ENCODE measurements at regions not wholly inside any gene's neighbourhood (a gene's known extent, or its start where the extent isn't known, plus 50 kb on each side); places are given as distances from the start of the nearest gene placed in this dataset.

DNA sequence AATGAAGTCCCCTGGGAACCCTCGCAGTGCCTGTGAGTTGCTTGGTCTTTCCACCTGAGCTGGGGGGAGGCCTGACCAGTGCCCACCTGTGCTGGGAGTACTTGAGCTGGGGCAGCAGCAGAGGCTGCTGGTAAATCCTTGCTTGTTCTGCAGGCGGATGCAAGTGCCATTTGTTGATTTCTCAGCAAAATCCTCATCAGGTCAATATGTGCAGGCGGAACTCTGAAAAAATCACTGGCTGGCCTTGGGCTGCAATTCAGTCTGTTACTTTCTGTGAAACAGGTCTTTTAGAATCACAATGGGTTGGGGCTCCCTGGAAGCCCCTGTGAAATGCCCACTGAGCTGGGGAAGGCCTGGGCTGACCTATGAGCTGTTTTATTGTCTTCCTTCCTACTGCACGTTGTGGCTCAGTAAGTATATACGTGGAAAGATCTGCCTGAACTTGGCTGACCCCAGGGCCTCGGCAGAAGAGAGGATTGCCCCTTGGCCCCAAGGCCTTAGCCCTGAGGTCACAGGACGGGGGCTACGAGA, 182.0 kb upstream of the RGMA start:
- TF ChIP-seq, protein P1, sequence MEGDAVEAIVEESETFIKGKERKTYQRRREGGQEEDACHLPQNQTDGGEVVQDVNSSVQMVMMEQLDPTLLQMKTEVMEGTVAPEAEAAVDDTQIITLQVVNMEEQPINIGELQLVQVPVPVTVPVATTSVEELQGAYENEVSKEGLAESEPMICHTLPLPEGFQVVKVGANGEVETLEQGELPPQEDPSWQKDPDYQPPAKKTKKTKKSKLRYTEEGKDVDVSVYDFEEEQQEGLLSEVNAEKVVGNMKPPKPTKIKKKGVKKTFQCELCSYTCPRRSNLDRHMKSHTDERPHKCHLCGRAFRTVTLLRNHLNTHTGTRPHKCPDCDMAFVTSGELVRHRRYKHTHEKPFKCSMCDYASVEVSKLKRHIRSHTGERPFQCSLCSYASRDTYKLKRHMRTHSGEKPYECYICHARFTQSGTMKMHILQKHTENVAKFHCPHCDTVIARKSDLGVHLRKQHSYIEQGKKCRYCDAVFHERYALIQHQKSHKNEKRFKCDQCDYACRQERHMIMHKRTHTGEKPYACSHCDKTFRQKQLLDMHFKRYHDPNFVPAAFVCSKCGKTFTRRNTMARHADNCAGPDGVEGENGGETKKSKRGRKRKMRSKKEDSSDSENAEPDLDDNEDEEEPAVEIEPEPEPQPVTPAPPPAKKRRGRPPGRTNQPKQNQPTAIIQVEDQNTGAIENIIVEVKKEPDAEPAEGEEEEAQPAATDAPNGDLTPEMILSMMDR (conservative IDR thresholded peaks at IDR 0.05), result no peak
- Mint-ChIP-seq H3K27ac (ENCODE audit: unreplicated experiment) (no peak overlapping the region), H3K4me1 (peaks cover 71% of the 10 kb centered on the region), H3K9me3 (peaks cover 3% of the 10 kb centered on the region), H3K27me3 (ENCODE audit: low read depth) (no peaks in the 10 kb centered on the region), H3K36me3 (ENCODE audit: low read depth) (no peaks in the 10 kb centered on the region), H3K4me3 (peak overlapping the region; percentile 43)
- no peak for DNase-seq (ENCODE audit: low read depth, low spot score)

GRCh38 chr15:93268066-93268465, 179.1 kb upstream of the RGMA start:
- no peaks in the 10 kb centered on the region for H3K27me3 Mint-ChIP-seq (ENCODE audit: low read depth)
- H3K4me1 Mint-ChIP-seq, result peaks cover 51% of the 10 kb centered on the region
- no peak for DNase-seq (ENCODE audit: low read depth, low spot score)
- H3K4me3 Mint-ChIP-seq, result peak overlapping the region; percentile 54
- H3K36me3 Mint-ChIP-seq (ENCODE audit: low read depth), result no peaks in the 10 kb centered on the region
- TF ChIP-seq, protein P1 (conservative IDR thresholded peaks at IDR 0.05), result no peak
- peak overlapping the region; percentile 86 for H3K27ac Mint-ChIP-seq (ENCODE audit: unreplicated experiment)
- H3K9me3 Mint-ChIP-seq, result peaks cover 7% of the 10 kb centered on the region

DNA sequence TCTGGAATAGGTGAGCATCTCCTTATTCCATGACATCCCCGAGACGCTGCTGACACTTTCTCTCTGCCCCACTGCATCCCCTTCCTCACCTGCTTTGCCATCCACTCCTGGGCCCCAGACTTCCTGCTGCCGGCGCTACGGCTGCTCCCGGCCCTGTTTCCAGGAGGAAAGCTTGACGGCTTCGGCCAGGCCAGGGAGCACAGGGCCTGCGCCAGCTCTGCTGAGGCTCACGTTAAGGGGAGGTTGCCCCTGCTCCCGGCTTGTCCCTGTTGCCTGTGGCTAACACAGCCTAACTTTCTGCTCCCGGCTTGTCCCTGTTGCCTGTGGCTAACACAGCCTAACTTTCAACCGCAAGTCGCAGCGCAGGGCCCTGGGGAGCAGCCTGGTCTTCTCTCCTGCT, 177.3 kb upstream of the RGMA start:
- DNase-seq (ENCODE audit: low read depth, low spot score), result no peak
- H3K9me3 Mint-ChIP-seq, result peaks cover 7% of the 10 kb centered on the region
- TF ChIP-seq, protein P1 (conservative IDR thresholded peaks at IDR 0.05), result no peak
- no peaks in the 10 kb centered on the region for H3K27me3 Mint-ChIP-seq (ENCODE audit: low read depth)
- no peak overlapping the region for H3K4me3 Mint-ChIP-seq
- H3K27ac Mint-ChIP-seq (ENCODE audit: unreplicated experiment), result no peak overlapping the region
- H3K36me3 Mint-ChIP-seq (ENCODE audit: low read depth), result no peaks in the 10 kb centered on the region
- H3K4me1 Mint-ChIP-seq, result peaks cover 44% of the 10 kb centered on the region

- no peak overlapping the region for H3K4me3 Mint-ChIP-seq
These were observed 176.1 kb upstream of the RGMA start for GRCh38 chr15:93265111-93265556.

GRCh38 chr15:93261845-93262244, 172.8 kb upstream of the RGMA start:
- TF ChIP-seq, protein P1 (conservative IDR thresholded peaks at IDR 0.05), result no peak
- Mint-ChIP-seq H3K27me3 (ENCODE audit: low read depth) (no peaks in the 10 kb centered on the region), H3K4me1 (peaks cover 21% of the 10 kb centered on the region), H3K27ac (ENCODE audit: unreplicated experiment) (no peak overlapping the region), H3K4me3 (no peak overlapping the region), H3K36me3 (ENCODE audit: low read depth) (no peaks in the 10 kb centered on the region), H3K9me3 (peaks cover 3% of the 10 kb centered on the region)
- DNase-seq (ENCODE audit: low read depth, low spot score), result no peak

More at GRCh38 chr15:93265111-93265556, 176.1 kb upstream of the RGMA start:
- TF ChIP-seq, protein P1 (conservative IDR thresholded peaks at IDR 0.05), result no peak
- H3K36me3 Mint-ChIP-seq (ENCODE audit: low read depth), result no peaks in the 10 kb centered on the region
- no peak overlapping the region for H3K27ac Mint-ChIP-seq (ENCODE audit: unreplicated experiment)
- no peaks in the 10 kb centered on the region for H3K27me3 Mint-ChIP-seq (ENCODE audit: low read depth)
- no peak for DNase-seq (ENCODE audit: low read depth, low spot score)
- peaks cover 7% of the 10 kb centered on the region for H3K9me3 Mint-ChIP-seq
- H3K4me1 Mint-ChIP-seq, result peaks cover 40% of the 10 kb centered on the region

Data from neural crest cell (in vitro differentiated cells).